HepG2 (cell line): ENCODE measurements at regions not wholly inside any gene's neighbourhood (a gene's known extent, or its start where the extent isn't known, plus 50 kb on each side); places are given as distances from the start of the nearest gene placed in this dataset.

Source experiments
- CTCF ChIP-seq: sonication (generic); formaldehyde crosslinking; IDR thresholded peaks from 2 replicates; pipeline ENCODE4 v1.5.0; 2020; ENCODE audit warnings: mild to moderate bottlenecking, missing genetic modification reagents, moderate library complexity
- DMAP1 ChIP-seq: IDR thresholded peaks from 2 replicates; pipeline ENCODE4 v1.6.1; 2016
- EHMT2 ChIP-seq: fragments of 200-600 bp; sonication (generic); IDR thresholded peaks from 2 replicates; pipeline ENCODE4 v1.7.0; 2017; ENCODE audit warnings: antibody characterized with exemption, low read depth, low read length, borderline replicate concordance
- REST ChIP-seq, 2 experiments: IDR thresholded peaks; 2 replicates each; pipeline ENCODE4 v1.6.1; 2011 to 2012; ENCODE audit warnings: low read length in 2 of 2, borderline replicate concordance in 1 of 2, low read depth in 1 of 2, mild to moderate bottlenecking in 1 of 2, moderate library complexity in 1 of 2
- ZBTB33 ChIP-seq: sonication (generic); formaldehyde crosslinking; IDR thresholded peaks from 2 replicates; pipeline ENCODE4 v1.4.0; 2020; ENCODE audit warnings: missing genetic modification reagents
- ZHX1 ChIP-seq: sonication (generic); formaldehyde crosslinking; IDR thresholded peaks from 2 replicates; pipeline ENCODE4 v1.8.1; 2022; ENCODE audit warnings: low read depth, mild to moderate bottlenecking, missing genetic modification reagents
- ZNF704 ChIP-seq: sonication (generic); formaldehyde crosslinking; IDR thresholded peaks from 2 replicates; pipeline ENCODE4 v1.8.1; 2023; ENCODE audit warnings: mild to moderate bottlenecking, inconsistent platforms, moderate library complexity, missing genetic modification reagents, borderline replicate concordance
- ZNF775 ChIP-seq: sonication (generic); formaldehyde crosslinking; IDR thresholded peaks from 2 replicates; pipeline ENCODE4 v1.4.0; 2020; ENCODE audit warnings: missing genetic modification reagents, mild to moderate bottlenecking, moderate library complexity, borderline replicate concordance

GRCh38 chr12:114954511-114955055, 270.6 kb upstream of the TBX3 start:
- TF ChIP-seq ZNF704 (CRISPR knock-in tag), result no peak
- TF ChIP-seq CTCF (CRISPR knock-in tag), result no peak
- no peak for TF ChIP-seq ZBTB33 (CRISPR knock-in tag)
- TF ChIP-seq ZHX1, result no peak
- TF ChIP-seq DMAP1 (CRISPR knock-in tag), result no peak
- no peak for TF ChIP-seq REST (IDR thresholded peaks at IDR 0.05; ENCODE audit: borderline replicate concordance in 1 of 2, low read depth in 1 of 2, low read length in 2 of 2)
- TF ChIP-seq ZNF775 (CRISPR knock-in tag), result no peak
- no peak for TF ChIP-seq EHMT2
